ENCODE measurements at regions not wholly inside any gene's neighbourhood (a gene's known extent, or its start where the extent isn't known, plus 50 kb on each side); places are given as distances from the start of the nearest gene placed in this dataset.

DNA sequence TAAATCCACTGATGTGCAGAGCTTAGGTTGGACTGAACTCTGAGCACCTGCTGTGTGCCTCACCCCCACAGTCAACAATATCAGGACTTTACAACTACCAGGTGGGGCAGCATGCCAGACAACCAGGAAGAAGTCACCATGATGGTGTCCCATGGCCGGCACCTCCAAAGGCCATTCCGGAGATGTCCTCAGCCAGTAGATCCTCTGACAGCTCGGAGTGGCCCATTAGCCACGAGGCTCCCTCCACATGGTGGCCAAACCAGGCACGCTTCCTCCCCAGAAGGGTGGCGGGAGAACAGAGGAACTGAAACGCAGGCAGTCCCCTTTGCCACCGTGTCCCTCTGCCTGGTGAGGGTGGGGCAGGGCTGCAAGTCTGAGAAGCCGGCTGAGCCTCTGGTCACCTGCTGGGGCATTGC, 390.0 kb downstream of the TNS3 start:
- Histone ChIP-seq H3K9me3 (replicated peaks in 1 of 3) (no peaks in the 10 kb centered on the region), H3K27ac (no peak overlapping the region), H3K4me1 (replicated peaks in 1 of 2) (no peaks in the 10 kb centered on the region), H3K4me3 (no peak overlapping the region), H3K27me3 (no peaks in the 10 kb centered on the region), H3K36me3 (replicated peaks in 1 of 2) (no peaks in the 10 kb centered on the region)
- 79 to 81% (median 81%) methylated on average over 5 to 9 of the region's 9 CpGs for WGBS, 4 donors
- intact Hi-C loops (cut with DNase I), result no loop called here
- TF ChIP-seq POLR2A (IDR thresholded peaks at IDR 0.05), result no peak
- TF ChIP-seq, protein P1, sequence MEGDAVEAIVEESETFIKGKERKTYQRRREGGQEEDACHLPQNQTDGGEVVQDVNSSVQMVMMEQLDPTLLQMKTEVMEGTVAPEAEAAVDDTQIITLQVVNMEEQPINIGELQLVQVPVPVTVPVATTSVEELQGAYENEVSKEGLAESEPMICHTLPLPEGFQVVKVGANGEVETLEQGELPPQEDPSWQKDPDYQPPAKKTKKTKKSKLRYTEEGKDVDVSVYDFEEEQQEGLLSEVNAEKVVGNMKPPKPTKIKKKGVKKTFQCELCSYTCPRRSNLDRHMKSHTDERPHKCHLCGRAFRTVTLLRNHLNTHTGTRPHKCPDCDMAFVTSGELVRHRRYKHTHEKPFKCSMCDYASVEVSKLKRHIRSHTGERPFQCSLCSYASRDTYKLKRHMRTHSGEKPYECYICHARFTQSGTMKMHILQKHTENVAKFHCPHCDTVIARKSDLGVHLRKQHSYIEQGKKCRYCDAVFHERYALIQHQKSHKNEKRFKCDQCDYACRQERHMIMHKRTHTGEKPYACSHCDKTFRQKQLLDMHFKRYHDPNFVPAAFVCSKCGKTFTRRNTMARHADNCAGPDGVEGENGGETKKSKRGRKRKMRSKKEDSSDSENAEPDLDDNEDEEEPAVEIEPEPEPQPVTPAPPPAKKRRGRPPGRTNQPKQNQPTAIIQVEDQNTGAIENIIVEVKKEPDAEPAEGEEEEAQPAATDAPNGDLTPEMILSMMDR (IDR thresholded peaks at IDR 0.05), result no peak
- DNase-seq, result no peak

- no peak for DNase-seq
- Histone ChIP-seq H3K27ac (no peak overlapping the region), H3K4me1 (replicated peaks in 1 of 2) (no peaks in the 10 kb centered on the region), H3K9me3 (replicated peaks in 1 of 3) (no peaks in the 10 kb centered on the region), H3K4me3 (no peak overlapping the region), H3K27me3 (no peaks in the 10 kb centered on the region), H3K36me3 (replicated peaks in 1 of 2) (no peaks in the 10 kb centered on the region)
- intact Hi-C loops (cut with DNase I), result no loop called here
- TF ChIP-seq, protein P1 (IDR thresholded peaks at IDR 0.05), result no peak
- TF ChIP-seq POLR2A (IDR thresholded peaks at IDR 0.05), result no peak
- 91 to 98% (median 93%) methylated on average over 2 of the region's 2 CpGs for WGBS, 4 donors
Measured at GRCh38 chr7:47191316-47191715, 390.6 kb downstream of the TNS3 start.

DNA sequence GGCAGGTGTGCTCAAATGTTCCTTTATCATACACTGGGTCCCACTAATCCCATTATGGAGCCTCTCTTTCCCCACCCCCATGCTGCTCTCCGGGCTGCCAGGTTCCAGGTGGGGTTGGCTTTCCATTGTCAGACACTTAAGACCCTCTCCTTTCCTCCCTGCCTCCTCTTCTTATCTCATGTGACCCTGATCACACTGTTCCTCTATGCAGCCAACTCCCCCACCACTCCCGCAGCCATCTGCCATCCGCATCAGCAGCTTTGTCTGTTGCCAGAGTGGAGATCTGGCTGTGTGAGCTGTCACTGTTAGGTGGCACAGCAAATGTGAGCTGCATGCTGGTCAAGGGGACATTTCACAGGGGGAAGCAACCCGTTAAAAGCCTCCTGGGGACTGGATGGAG, 391.4 kb downstream of the TNS3 start:
- WGBS, 4 donors, result 59 to 76% (median 67%) methylated on average over 3 to 4 of the region's 4 CpGs
- Histone ChIP-seq H3K9me3 (replicated peaks in 1 of 3) (no peaks in the 10 kb centered on the region), H3K4me3 (no peak overlapping the region), H3K36me3 (replicated peaks in 1 of 2) (no peaks in the 10 kb centered on the region), H3K27me3 (no peaks in the 10 kb centered on the region), H3K27ac (no peak overlapping the region), H3K4me1 (replicated peaks in 1 of 2) (no peaks in the 10 kb centered on the region)
- no peak for TF ChIP-seq POLR2A (IDR thresholded peaks at IDR 0.05)
- TF ChIP-seq, protein P1 (IDR thresholded peaks at IDR 0.05), result no peak
- DNase-seq, result no peak
- intact Hi-C loops (cut with DNase I), result no loop called here

DNA sequence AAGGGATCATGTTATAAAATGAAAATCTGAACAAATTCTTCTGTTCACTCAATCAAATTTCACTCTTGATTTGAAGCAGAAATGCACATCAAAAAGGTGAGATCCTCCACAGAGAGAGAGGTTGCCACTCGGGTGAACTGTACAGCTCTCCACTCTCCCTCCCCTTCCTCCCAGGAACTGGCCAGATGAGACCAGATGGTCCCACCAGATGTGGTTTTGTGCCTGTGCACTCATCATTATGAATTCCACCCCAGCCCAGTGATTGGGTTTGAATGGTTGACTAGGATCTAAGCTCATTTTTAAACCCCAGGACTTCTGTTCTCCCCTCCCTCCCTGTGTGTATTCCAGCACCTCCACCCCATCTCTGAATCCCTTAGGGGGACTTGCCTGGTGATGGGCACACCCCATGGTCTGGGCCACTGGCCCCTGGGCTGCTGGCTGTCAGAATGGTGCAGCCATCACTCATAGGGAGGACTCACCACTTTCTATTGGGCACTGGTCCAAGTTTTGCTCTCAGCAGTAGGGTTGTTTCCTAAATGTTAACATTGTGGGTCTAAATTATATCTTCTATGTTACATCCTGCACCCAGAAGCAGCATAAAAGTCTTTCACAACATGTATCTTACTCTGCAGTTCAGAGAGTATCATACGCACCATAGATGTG, 393.1 kb downstream of the TNS3 start:
- intact Hi-C loops (cut with DNase I), result no loop called here
- DNase-seq, result no peak

More for the DNA sequence above, 393.1 kb downstream of the TNS3 start:
- Histone ChIP-seq H3K4me1 (replicated peaks in 1 of 2) (no peaks in the 10 kb centered on the region), H3K27ac (no peak overlapping the region), H3K4me3 (no peak overlapping the region), H3K9me3 (replicated peaks in 1 of 3) (no peaks in the 10 kb centered on the region), H3K36me3 (replicated peaks in 1 of 2) (no peaks in the 10 kb centered on the region), H3K27me3 (no peaks in the 10 kb centered on the region)
- WGBS, 4 donors, result 74 to 80% (median 79%) methylated on average over 2 of the region's 2 CpGs
- TF ChIP-seq, protein P1 (IDR thresholded peaks at IDR 0.05), result no peak
- TF ChIP-seq POLR2A (IDR thresholded peaks at IDR 0.05), result no peak

Data from adrenal gland (tissue), 9 donors.